HepG2 (cell line): ENCODE measurements at regions not wholly inside any gene's neighbourhood (a gene's known extent, or its start where the extent isn't known, plus 50 kb on each side); places are given as distances from the start of the nearest gene placed in this dataset.

Experiments used
- ATAC-seq: fragments of 200-7000 bp; cut with Tn5 transposase; 3 replicates; pipeline ENCODE4 v1.9.1; 2020; ENCODE audit warnings: mild to moderate bottlenecking, moderate library complexity
- BruUV-seq: library from RNA; stranded (reverse); fragments of 400-500 nt; replicated peaks from 2 replicates; lab custom pipeline; 2021; lab: Mats Ljungman, UMichigan
- CTCF ChIA-PET: fragments of 300-600 bp; formaldehyde crosslinking; extraction: SDS; loops from one replicate; lab custom pipeline; 2021; ENCODE audit warnings: low total read pairs, inconsistent platforms, low intra/inter-chr PET ratio; lab: Yijun Ruan, JAX
- POLR2A ChIA-PET: fragments of 350-600 bp; sonication (Branson Sonifier 250); formaldehyde crosslinking; loops from one replicate; lab custom pipeline; 2020; ENCODE audit warnings: antibody characterized with exemption, inconsistent platforms; lab: Yijun Ruan, JAX
- DNase-seq: peaks from one replicate; pipeline ENCODE4 v3.0.0-alpha.2; 2015; ENCODE audit warnings: low spot score
- FAIRE-seq: peaks from 3 replicates; lab custom pipeline; 2011; peaks lifted over from hg19 to GRCh38; lab: Jason Lieb, UNC
- H2AFZ ChIP-seq: one replicate; pipeline ENCODE4 v1.6.1; 2011; ENCODE audit warnings: low read length, inconsistent platforms
- H3K27ac ChIP-seq: fragments of 300-600 bp; 3 replicates; pipeline ENCODE4 v1.8.0; 2011; ENCODE audit warnings: mixed run types, mild to moderate bottlenecking, mixed read lengths, low read length, inconsistent platforms; ENCODE audit not compliant: insufficient read depth; ENCODE audit errors: extremely low read length
- H3K27me3 ChIP-seq, 2 experiments: fragments of 200-600 bp in 1 of 2; 2 replicates in 1 of 2; 3 replicates in 1 of 2; pipeline versions ENCODE4 v1.6.0 to v1.8.0; 2011; ENCODE audit warnings: low read length in 2 of 2, mild to moderate bottlenecking in 2 of 2, moderate library complexity in 2 of 2, inconsistent platforms in 1 of 2; ENCODE audit not compliant: insufficient read depth in 2 of 2, control insufficient read depth in 1 of 2
- H3K36me3 ChIP-seq, 2 experiments: fragments of 200-600 bp in 1 of 2; replicated peaks in 1 of 2; 2 replicates in 1 of 2; 3 replicates in 1 of 2; pipeline versions ENCODE4 v1.5.1 to v1.8.0; 2011; ENCODE audit warnings: low read length in 2 of 2, inconsistent platforms in 1 of 2; ENCODE audit not compliant: insufficient read depth in 2 of 2, control insufficient read depth in 1 of 2
- H3K4me1 ChIP-seq: 2 replicates; pipeline ENCODE4 v1.5.1; 2012; ENCODE audit warnings: low read length, inconsistent platforms; ENCODE audit not compliant: insufficient read depth
- H3K4me2 ChIP-seq: 2 replicates; pipeline ENCODE4 v1.6.0; 2011; ENCODE audit warnings: low read depth, low read length, inconsistent platforms
- H3K4me3 ChIP-seq, 3 experiments: fragments of 200-600 bp in 1 of 3; sonication (generic), shearing (Covaris generic) in 1 of 3; replicated peaks in 1 of 3; 2 replicates each; pipeline ENCODE4 v1.5.1; 2011 to 2016; ENCODE audit warnings: low read length in 3 of 3, inconsistent platforms in 2 of 3, low read depth in 2 of 3, mild to moderate bottlenecking in 2 of 3, control low read depth in 1 of 3, mixed read lengths in 1 of 3; ENCODE audit not compliant: insufficient read depth in 1 of 3
- H3K79me2 ChIP-seq: one replicate; pipeline ENCODE4 v1.6.1; 2011; ENCODE audit warnings: low read length, inconsistent platforms; ENCODE audit not compliant: insufficient read depth
- H3K9ac ChIP-seq: 2 replicates; pipeline ENCODE4 v1.6.0; 2011; ENCODE audit warnings: mild to moderate bottlenecking, low read depth, low read length, inconsistent platforms; ENCODE audit not compliant: insufficient read depth
- H3K9me3 ChIP-seq: 2 replicates; pipeline ENCODE4 v1.5.1; 2012; ENCODE audit warnings: mild to moderate bottlenecking, low read length
- H4K20me1 ChIP-seq: 2 replicates; pipeline ENCODE4 v1.6.0; 2011; ENCODE audit warnings: inconsistent platforms, mild to moderate bottlenecking, low read length, moderate library complexity; ENCODE audit not compliant: insufficient read depth
- AKNA ChIP-seq: sonication (generic); formaldehyde crosslinking; IDR thresholded peaks from 2 replicates; pipeline ENCODE4 v1.4.0; 2020; ENCODE audit warnings: missing genetic modification reagents, borderline replicate concordance
- ATF3 ChIP-seq: sonication (generic); formaldehyde crosslinking; IDR thresholded peaks from 2 replicates; pipeline ENCODE4 v1.4.0; 2020; ENCODE audit warnings: missing genetic modification reagents
- HMGA1 ChIP-seq: sonication (generic); formaldehyde crosslinking; conservative IDR thresholded peaks from 2 replicates; pipeline ENCODE4 v1.4.0; 2020; ENCODE audit warnings: missing genetic modification reagents
- HMGXB3 ChIP-seq: sonication (generic); formaldehyde crosslinking; IDR thresholded peaks from 2 replicates; pipeline ENCODE4 v1.4.0; 2020; ENCODE audit warnings: missing genetic modification reagents, borderline replicate concordance
- HNF4A ChIP-seq: sonication (generic); formaldehyde crosslinking; IDR thresholded peaks from 2 replicates; pipeline ENCODE4 v1.4.0; 2020; ENCODE audit warnings: missing genetic modification reagents
- MED8 ChIP-seq: sonication (generic); formaldehyde crosslinking; IDR thresholded peaks from 2 replicates; pipeline ENCODE4 v1.8.1; 2023; ENCODE audit warnings: mild to moderate bottlenecking, missing genetic modification reagents; ENCODE audit not compliant: insufficient replicate concordance
- NBN ChIP-seq: fragments of 450-650 bp; conservative IDR thresholded peaks from 2 replicates; pipeline ENCODE4 v1.6.1; 2017
- NFATC3 ChIP-seq: sonication (generic); formaldehyde crosslinking; IDR thresholded peaks from 2 replicates; pipeline ENCODE4 v1.5.1; 2020; ENCODE audit warnings: mild to moderate bottlenecking, missing genetic modification reagents
- ONECUT2 ChIP-seq: sonication (generic); formaldehyde crosslinking; IDR thresholded peaks from 2 replicates; pipeline ENCODE4 v1.4.0; 2020; ENCODE audit warnings: missing genetic modification reagents
- RXRB ChIP-seq: IDR thresholded peaks from 2 replicates; pipeline ENCODE4 v1.6.1; 2016; ENCODE audit warnings: borderline replicate concordance, missing genetic modification reagents, missing compliant biosample characterization
- SIX1 ChIP-seq: sonication (generic); formaldehyde crosslinking; IDR thresholded peaks from 2 replicates; pipeline ENCODE4 v1.4.0; 2020; ENCODE audit warnings: missing genetic modification reagents, borderline replicate concordance
- SOX6 ChIP-seq, 2 experiments: fragments of 450-650 bp in 1 of 2; sonication (generic) in 1 of 2; formaldehyde crosslinking in 1 of 2; IDR thresholded peaks; 2 replicates each; pipeline versions ENCODE4 v1.4.0 to v1.6.1; 2017 to 2020; ENCODE audit warnings: antibody characterized with exemption in 1 of 2, mild to moderate bottlenecking in 1 of 2, missing genetic modification reagents in 1 of 2
- SYNCRIP ChIP-seq: fragments of 200-400 bp; formaldehyde crosslinking; IDR thresholded peaks from 2 replicates; pipeline ENCODE4 v1.6.1; 2018; ENCODE audit warnings: mild to moderate bottlenecking, low read depth, low read length; ENCODE audit not compliant: insufficient read depth
- ZNF460 ChIP-seq: sonication (generic); formaldehyde crosslinking; IDR thresholded peaks from 2 replicates; pipeline ENCODE4 v1.5.1; 2020; ENCODE audit warnings: missing genetic modification reagents, mild to moderate bottlenecking, borderline replicate concordance
- ZNF709 ChIP-seq: sonication (generic); formaldehyde crosslinking; IDR thresholded peaks from 2 replicates; pipeline ENCODE4 v1.5.0; 2020; ENCODE audit warnings: mild to moderate bottlenecking, missing genetic modification reagents
- ZNF761 ChIP-seq: sonication (generic); formaldehyde crosslinking; conservative IDR thresholded peaks from 2 replicates; pipeline ENCODE4 v1.4.0; 2020; ENCODE audit warnings: mild to moderate bottlenecking, missing genetic modification reagents
- ZNF891 ChIP-seq: sonication (generic); formaldehyde crosslinking; IDR thresholded peaks from 2 replicates; pipeline ENCODE4 v1.5.0; 2020; ENCODE audit warnings: mild to moderate bottlenecking, missing genetic modification reagents
- in situ Hi-C: cut with HindIII; loops from 2 replicates; pipeline ENCODE4 v1.10.0; 2017; ENCODE audit warnings: low pct_unique_long_range_greater_than_20kb; ENCODE audit not compliant: extremely low pct_ligation_motif_present
- intact Hi-C: fragments of 100-400 bp; cut with micrococcal nuclease; formaldehyde crosslinking; loops from one replicate; pipeline ENCODE4 v1.10.0; 2022; ENCODE audit not compliant: unreplicated experiment

DNA sequence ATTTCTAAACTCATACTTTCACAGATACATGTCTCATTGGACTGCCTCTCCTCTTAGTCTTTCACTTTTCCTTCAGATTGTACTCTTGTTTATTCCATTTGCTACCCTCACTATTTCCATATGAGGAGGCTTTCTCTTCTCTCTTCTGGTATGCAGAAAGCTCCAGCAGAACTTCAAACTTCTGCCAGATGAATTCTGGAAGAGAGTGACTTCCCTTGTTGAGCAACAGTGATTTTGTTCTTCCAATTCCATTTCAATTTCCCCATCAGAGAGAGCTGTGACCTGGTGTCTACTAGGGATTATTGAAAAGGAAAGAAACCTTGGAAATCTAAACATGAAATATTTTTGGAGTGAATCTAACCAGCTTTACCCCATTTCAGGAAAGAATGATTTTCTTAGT lies 523.2 kb upstream of the ZNF717 start:
- in situ Hi-C loops (no loop called here), intact Hi-C loops (no loop called here)
- Histone ChIP-seq H2AFZ (no peak overlapping the region), H3K4me3 (no peak overlapping the region), H3K27me3 (no peaks in the 10 kb centered on the region; a peak in 1 of 5 replicates), H3K79me2 (no peaks in the 10 kb centered on the region), H3K9ac (no peak overlapping the region), H3K36me3 (no peaks in the 10 kb centered on the region), H3K4me2 (no peak overlapping the region), H3K9me3 (no peaks in the 10 kb centered on the region), H4K20me1 (no peaks in the 10 kb centered on the region), H3K27ac (no peak overlapping the region), H3K4me1 (no peaks in the 10 kb centered on the region)
- BruUV-seq = no TSS peak
- ChIA-PET CTCF (no interaction called here), POLR2A (no interaction called here)
- DNase-seq = no peak
- no peak for FAIRE-seq
- ATAC-seq = no peak
- TF ChIP-seq NFATC3 (no peak), RXRB (CRISPR knock-in tag) (no peak), HMGXB3 (CRISPR knock-in tag) (no peak), MED8 (CRISPR knock-in tag) (no peak), SIX1 (CRISPR knock-in tag) (no peak), ONECUT2 (CRISPR knock-in tag) (no peak), HNF4A (no peak), NBN (no peak), HMGA1 (CRISPR knock-in tag) (no peak), ZNF709 (CRISPR knock-in tag) (no peak), AKNA (CRISPR knock-in tag) (no peak), ZNF460 (no peak), SYNCRIP (no peak), ATF3 (no peak), ZNF761 (CRISPR knock-in tag) (no peak), SOX6 (IDR thresholded peaks at IDR 0.05) (no peak), SOX6 (CRISPR knock-in tag; IDR thresholded peaks at IDR 0.05) (no peak), ZNF891 (CRISPR knock-in tag) (no peak)
